K562 (cell line): ENCODE measurements at regions not wholly inside any gene's neighbourhood (a gene's known extent, or its start where the extent isn't known, plus 50 kb on each side); places are given as distances from the start of the nearest gene placed in this dataset.
A peak's percentile ranks its signal among the peaks of the same experiment; 100 is the strongest.

ENCODE experiments used
- ATAC-seq: fragments of 200-7000 bp; cut with Tn5 transposase; 3 replicates; pipeline ENCODE4 v1.9.1; 2020; ENCODE audit warnings: moderate library complexity
- BruUV-seq: library from RNA; stranded (reverse); fragments of 400-500 nt; replicated peaks from 2 replicates; lab custom pipeline; 2021; lab: Mats Ljungman, UMichigan
- CTCF ChIA-PET: fragments of 300-600 bp; formaldehyde crosslinking; extraction: SDS; loops from one replicate; lab custom pipeline; 2021; ENCODE audit warnings: low intra/inter-chr PET ratio; lab: Yijun Ruan, JAX
- POLR2A ChIA-PET: fragments of 300-600, 350-650 bp; sonication (Branson Sonifier 250); formaldehyde crosslinking; extraction: SDS; loops from one replicate; lab custom pipeline; 2021; ENCODE audit warnings: antibody characterized with exemption, inconsistent platforms; lab: Yijun Ruan, JAX
- DNase-seq, 4 experiments: peaks; one replicate each; pipeline versions ENCODE4 v3.0.0 to v3.0.0-alpha.2; 2011 to 2018; ENCODE audit warnings: low spot score in 3 of 4, mixed read lengths in 3 of 4; ENCODE audit errors: extremely low read depth in 1 of 4
- FAIRE-seq: peaks from 2 replicates; lab custom pipeline; 2011; peaks lifted over from hg19 to GRCh38; lab: Jason Lieb, UNC
- H2AFZ ChIP-seq: 2 replicates; pipeline ENCODE4 v1.6.0; 2011; ENCODE audit warnings: low read depth, low read length, control low read depth, inconsistent platforms
- H3K27ac ChIP-seq: fragments of 200-600 bp; 3 replicates; pipeline ENCODE4 v1.8.0; 2011; ENCODE audit warnings: low read depth, mild to moderate bottlenecking, control low read depth, inconsistent platforms, low read length, moderate library complexity, mixed read lengths; ENCODE audit errors: extremely low read depth
- H3K27me3 ChIP-seq, 2 experiments: fragments of 300-600 bp in 1 of 2; 2 replicates in 1 of 2; 3 replicates in 1 of 2; pipeline versions ENCODE4 v1.6.0 to v1.8.0; 2011; ENCODE audit warnings: inconsistent platforms in 2 of 2, low read length in 2 of 2, mild to moderate bottlenecking in 1 of 2, mixed read lengths in 1 of 2, moderate library complexity in 1 of 2; ENCODE audit not compliant: control insufficient read depth in 2 of 2, insufficient read depth in 2 of 2
- H3K36me3 ChIP-seq: fragments of 300-600 bp; 3 replicates; pipeline ENCODE4 v1.8.0; 2011; ENCODE audit warnings: mild to moderate bottlenecking, low read length, inconsistent platforms; ENCODE audit not compliant: control insufficient read depth, insufficient read depth
- H3K4me1 ChIP-seq, 2 experiments: fragments of 200-600 bp in 1 of 2; replicated peaks in 1 of 2; 2 replicates in 1 of 2; 3 replicates in 1 of 2; pipeline versions ENCODE4 v1.5.1 to v1.8.0; 2011; ENCODE audit warnings: inconsistent platforms in 2 of 2, low read length in 2 of 2, mild to moderate bottlenecking in 1 of 2, mixed read lengths in 1 of 2, moderate library complexity in 1 of 2; ENCODE audit not compliant: control insufficient read depth in 2 of 2, insufficient read depth in 2 of 2
- H3K4me2 ChIP-seq: 2 replicates; pipeline ENCODE4 v1.6.1; 2011; ENCODE audit warnings: low read length, control low read depth, inconsistent platforms, mixed read lengths; ENCODE audit not compliant: insufficient read depth
- H3K4me3 ChIP-seq: fragments of 200-600 bp; sonication (generic), shearing (Covaris generic); 2 replicates; pipeline ENCODE4 v1.5.1; 2016; ENCODE audit warnings: control low read depth, inconsistent platforms
- H3K79me2 ChIP-seq: fragments of 200-600 bp; 3 replicates; pipeline ENCODE4 v1.8.0; 2011; ENCODE audit warnings: low read length, inconsistent platforms; ENCODE audit not compliant: control insufficient read depth, insufficient read depth
- H3K9ac ChIP-seq, 2 experiments: 2 replicates each; pipeline versions ENCODE4 v1.6.0 to v1.6.1; 2011; ENCODE audit warnings: low read depth in 2 of 2, low read length in 2 of 2, control low read depth in 1 of 2, inconsistent platforms in 1 of 2, mild to moderate bottlenecking in 1 of 2, mixed read lengths in 1 of 2; ENCODE audit not compliant: insufficient read depth in 1 of 2
- H3K9me1 ChIP-seq: one replicate; pipeline ENCODE4 v1.6.0; 2011; ENCODE audit warnings: inconsistent platforms, mild to moderate bottlenecking, low read length, moderate library complexity; ENCODE audit not compliant: control insufficient read depth, insufficient read depth
- H3K9me3 ChIP-seq: replicated peaks from 2 replicates; pipeline ENCODE4 v1.5.1; 2011; ENCODE audit warnings: low read depth, low read length, inconsistent platforms; ENCODE audit not compliant: control insufficient read depth, insufficient read depth
- H4K20me1 ChIP-seq: replicated peaks from 2 replicates; pipeline ENCODE4 v1.6.1; 2011; ENCODE audit warnings: low read length, inconsistent platforms, mixed read lengths; ENCODE audit not compliant: control insufficient read depth, insufficient read depth
- CBFA2T3 ChIP-seq: fragments of 450-650 bp; IDR thresholded peaks from 2 replicates; pipeline ENCODE4 v1.6.1; 2017
- HMBOX1 ChIP-seq: sonication (generic); IDR thresholded peaks from 2 replicates; pipeline ENCODE4 v1.6.1; 2016
- TFE3 ChIP-seq: fragments of 450-650 bp; formaldehyde crosslinking; IDR thresholded peaks from 2 replicates; pipeline ENCODE4 v1.4.0; 2020; ENCODE audit warnings: mild to moderate bottlenecking, mixed read lengths
- ZBTB34 ChIP-seq: fragments of 250-450 bp; sonication (Bioruptor Pico); IDR thresholded peaks from 2 replicates; pipeline ENCODE4 v1.8.0; 2021; ENCODE audit warnings: mild to moderate bottlenecking, moderate library complexity
- ZNF707 ChIP-seq: fragments of 250-450 bp; sonication (Bioruptor Pico); conservative IDR thresholded peaks from 2 replicates; pipeline ENCODE4 v1.8.0; 2022; ENCODE audit warnings: inconsistent platforms, mild to moderate bottlenecking, moderate library complexity
- WGBS: fragments of 100-300 bp; shearing (Covaris generic); methylation state at CpG from one replicate; pipeline ENCODE4 v1.1.6; 2016; ENCODE audit warnings: low coverage, mixed read lengths; ENCODE audit not compliant: insufficient coverage; ENCODE audit errors: missing lambda C conversion rate; 5-methylcytosine and 5-hydroxymethylcytosine counted together
- in situ Hi-C: fragments of 300-500 bp; cut with MboI; formaldehyde crosslinking; loops from 4 replicates; pipeline ENCODE4 v1.15.0; 2018; ENCODE audit warnings: inconsistent platforms, mixed read lengths
- intact Hi-C: fragments of 100-400 bp; cut with micrococcal nuclease; formaldehyde crosslinking; loops from 2 replicates; pipeline ENCODE4 v1.14.2; 2022

GRCh38 chr2:44055229-44055628 is 59.4 kb upstream of the LRPPRC start:
- Histone ChIP-seq H4K20me1 (no peaks in the 10 kb centered on the region), H3K4me1 (no peaks in the 10 kb centered on the region), H3K27me3 (peaks cover 8 to 26% of the 10 kb centered on the region in 2 experiments; a peak in 4 of 5 replicates), H3K4me2 (no peak overlapping the region), H2AFZ (no peak overlapping the region), H3K79me2 (no peaks in the 10 kb centered on the region), H3K36me3 (no peaks in the 10 kb centered on the region), H3K9me1 (no peaks in the 10 kb centered on the region), H3K27ac (no peak overlapping the region), H3K9ac (no peak overlapping the region), H3K4me3 (no peak overlapping the region), H3K9me3 (no peaks in the 10 kb centered on the region)
- intact Hi-C loops (no loop called here), in situ Hi-C loops (no loop called here)
- WGBS, result 3% methylated on average over 2 of the region's 2 CpGs
- DNase-seq, result peak in 1 of 4 experiments; percentile 12
- CTCF ChIA-PET, result no interaction called here
- no TSS peak for BruUV-seq
- POLR2A ChIA-PET, result no interaction called here
- ATAC-seq, result no peak
- FAIRE-seq, result no peak
- TF ChIP-seq HMBOX1, result no peak
- no peak for TF ChIP-seq TFE3 (CRISPR knock-in tag)
- no peak for TF ChIP-seq ZNF707 (CRISPR knock-in tag)
- TF ChIP-seq CBFA2T3, result no peak
- no peak for TF ChIP-seq ZBTB34 (CRISPR knock-in tag)
